Spleen (tissue), 11 donors: ENCODE measurements at regions not wholly inside any gene's neighbourhood (a gene's known extent, or its start where the extent isn't known, plus 50 kb on each side); places are given as distances from the start of the nearest gene placed in this dataset.
A peak's percentile ranks its signal among the peaks of the same experiment; 100 is the strongest.
"Not testable (repeated sequence)": the region's sequence is repeated elsewhere in the genome, so short reads cannot be mapped to it uniquely, and the experiment has no call there.

Experiments
- DNase-seq: peaks from one replicate; pipeline ENCODE4 v3.0.0-alpha.2; 2020
- H3K27ac ChIP-seq, 8 donors: fragments of 200-600 bp; sonication (generic) in 7 of 8; 1 replicate in 4 of 8; 2 replicates in 4 of 8; pipeline versions ENCODE4 v1.5.0 to v1.8.0; 2016 to 2021; ENCODE audit warnings: inconsistent platforms in 4 of 8, mild to moderate bottlenecking in 4 of 8, moderate library complexity in 1 of 8
- H3K27me3 ChIP-seq, 7 donors: fragments of 200-600 bp; sonication (generic) in 6 of 7; replicated peaks in 1 of 7; 1 replicate in 4 of 7; 2 replicates in 3 of 7; pipeline versions ENCODE4 v1.5.0 to v1.8.0; 2016 to 2021; ENCODE audit warnings: inconsistent platforms in 3 of 7, mild to moderate bottlenecking in 1 of 7
- H3K36me3 ChIP-seq, 6 donors: fragments of 200-600 bp; sonication (generic) in 5 of 6; 1 replicate in 4 of 6; 2 replicates in 2 of 6; pipeline versions ENCODE4 v1.5.0 to v1.8.0; 2016 to 2021; ENCODE audit warnings: inconsistent platforms in 2 of 6
- H3K4me1 ChIP-seq, 6 donors: fragments of 200-600 bp; sonication (generic) in 5 of 6; 1 replicate in 3 of 6; 2 replicates in 3 of 6; pipeline versions ENCODE4 v1.5.0 to v1.8.0; 2016 to 2021; ENCODE audit warnings: inconsistent platforms in 3 of 6
- H3K4me3 ChIP-seq, 8 donors: fragments of 200-600 bp; sonication (generic) in 7 of 8; 1 replicate in 4 of 8; 2 replicates in 4 of 8; pipeline versions ENCODE4 v1.5.0 to v1.8.0; 2016 to 2021; ENCODE audit warnings: inconsistent platforms in 4 of 8, mild to moderate bottlenecking in 4 of 8, moderate library complexity in 2 of 8
- H3K9me3 ChIP-seq, 8 donors: fragments of 200-600 bp; sonication (generic) in 7 of 8; 1 replicate in 4 of 8; 2 replicates in 4 of 8; pipeline versions ENCODE4 v1.5.0 to v1.8.0; 2016 to 2021; ENCODE audit warnings: inconsistent platforms in 4 of 8
- CTCF ChIP-seq, 11 experiments: fragments of 200-600 bp in 7 of 11; fragments of 450-650 bp in 4 of 11; sonication (generic) in 4 of 11; IDR thresholded peaks in 8 of 11; conservative IDR thresholded peaks in 3 of 11; 1 replicate in 7 of 11; 2 replicates in 4 of 11; pipeline versions ENCODE4 v1.4.0 to v1.8.0; 2016 to 2021; ENCODE audit warnings: antibody characterized with exemption in 11 of 11, inconsistent platforms in 4 of 11, mild to moderate bottlenecking in 1 of 11
- POLR2A ChIP-seq, 3 donors: fragments of 450-650 bp; IDR thresholded peaks; one replicate each; pipeline ENCODE4 v1.5.1; 2017; ENCODE audit warnings: antibody characterized with exemption in 3 of 3, mild to moderate bottlenecking in 1 of 3
- POLR2AphosphoS5 ChIP-seq, 3 donors: sonication (generic); formaldehyde crosslinking; IDR thresholded peaks; one replicate each; pipeline ENCODE4 v1.5.1; 2017; ENCODE audit warnings: antibody characterized with exemption in 3 of 3
- WGBS, 5 donors: extraction: QIAGEN DNeasy Blood & Tissue Kit in 3 of 5; methylation state at CpG; one replicate each; pipeline versions ENCODE4 v1.1.5 to v1.1.7; 2013 to 2018; 5-methylcytosine and 5-hydroxymethylcytosine counted together
- intact Hi-C: fragments of 100-400 bp; cut with DNase I; formaldehyde crosslinking; loops from one replicate; pipeline ENCODE4 v1.15.0; 2023; ENCODE audit warnings: low total_unique reads
- donor health status: healthy with polysubstance abuse.
- donor health status: DM: no; HTN: no; CAD: no; lungs with moderate emphysema.
- donor health status: DM: no; HTN: no; CAD: no.
- donor health status: Bipolar disorder and iron deficiency.
- donor health status: healthy.
- donor health status: DM: no; HTN: no; CAD: no.
- donor health status: DM: yes; HTN: yes; CAD: no.

GRCh38 chrX:128676651-128677050 is 624.4 kb upstream of the ACTRT1 start:
- H3K36me3 ChIP-seq: no peaks in the 10 kb centered on the region
- no peak overlapping the region for H3K27ac ChIP-seq
- H3K4me3 ChIP-seq: no peak overlapping the region
- DNase-seq: no peak
- 60 to 86% (median 69%) methylated on average over 4 of the region's 4 CpGs for WGBS, 5 donors
- intact Hi-C loops: no loop called here
- no peak for TF ChIP-seq POLR2AphosphoS5 (IDR thresholded peaks at IDR 0.05)
- no peak for TF ChIP-seq CTCF (IDR thresholded peaks at IDR 0.05 in 8 of 11, conservative IDR thresholded peaks at IDR 0.05 in 3 of 11)
- no peak for TF ChIP-seq POLR2A (IDR thresholded peaks at IDR 0.05)
- H3K4me1 ChIP-seq: no peaks in the 10 kb centered on the region
- no peaks in the 10 kb centered on the region for H3K9me3 ChIP-seq
- H3K27me3 ChIP-seq: no peaks in the 10 kb centered on the region

- H3K4me3 ChIP-seq, intact Hi-C loops, H3K27ac ChIP-seq, H3K4me1 ChIP-seq, H3K36me3 ChIP-seq, H3K27me3 ChIP-seq, H3K9me3 ChIP-seq: not testable (repeated sequence)
- 68 to 76% (median 76%) methylated on average over 3 to 9 of the region's 9 CpGs for WGBS, 5 donors
- DNase-seq: peak; percentile 55
Measured at GRCh38 chrX:128674326-128675086, 622.3 kb upstream of the ACTRT1 start.

GRCh38 chrX:128664211-128664610 is 612.0 kb upstream of the ACTRT1 start:
- WGBS, 5 donors: 73 to 90% (median 83%) methylated on average over 1 of the region's 1 CpG
- peaks cover 0 to 12% (median 3%) of the 10 kb centered on the region in 8 donors for H3K9me3 ChIP-seq
- no peak for TF ChIP-seq POLR2A (IDR thresholded peaks at IDR 0.05)
- no peak for TF ChIP-seq POLR2AphosphoS5 (IDR thresholded peaks at IDR 0.05)
- no peak for TF ChIP-seq CTCF (IDR thresholded peaks at IDR 0.05 in 8 of 11, conservative IDR thresholded peaks at IDR 0.05 in 3 of 11)
- H3K36me3 ChIP-seq: no peaks in the 10 kb centered on the region
- intact Hi-C loops: no loop called here
- H3K27me3 ChIP-seq: no peaks in the 10 kb centered on the region
- no peaks in the 10 kb centered on the region for H3K4me1 ChIP-seq
- H3K27ac ChIP-seq: no peak overlapping the region
- DNase-seq: no peak
- H3K4me3 ChIP-seq: no peak overlapping the region

- no peak for DNase-seq
- H3K4me3 ChIP-seq: no peak overlapping the region
- no peaks in the 10 kb centered on the region for H3K27me3 ChIP-seq
- H3K9me3 ChIP-seq: peaks cover 0 to 18% (median 0%) of the 10 kb centered on the region in 8 donors
- intact Hi-C loops: no loop called here
- WGBS, 5 donors: 34 to 42% (median 38%) methylated on average over 6 of the region's 6 CpGs
- no peak for TF ChIP-seq CTCF (IDR thresholded peaks at IDR 0.05 in 8 of 11, conservative IDR thresholded peaks at IDR 0.05 in 3 of 11)
- TF ChIP-seq POLR2AphosphoS5 (IDR thresholded peaks at IDR 0.05): no peak
- TF ChIP-seq POLR2A (IDR thresholded peaks at IDR 0.05): no peak
- no peak overlapping the region for H3K27ac ChIP-seq
- H3K4me1 ChIP-seq: no peaks in the 10 kb centered on the region
- H3K36me3 ChIP-seq: no peaks in the 10 kb centered on the region
Measured at GRCh38 chrX:128653524-128654060, 601.4 kb upstream of the ACTRT1 start.
